SK-N-DZ (cell line): ENCODE measurements at regions not wholly inside any gene's neighbourhood (a gene's known extent, or its start where the extent isn't known, plus 50 kb on each side); places are given as distances from the start of the nearest gene placed in this dataset.
"Not testable (repeated sequence)": the region's sequence is repeated elsewhere in the genome, so short reads cannot be mapped to it uniquely, and the experiment has no call there.

Source experiments
- DNase-seq: peaks from one replicate; pipeline ENCODE4 v3.0.0-alpha.2; 2015; ENCODE audit warnings: low spot score

DNA sequence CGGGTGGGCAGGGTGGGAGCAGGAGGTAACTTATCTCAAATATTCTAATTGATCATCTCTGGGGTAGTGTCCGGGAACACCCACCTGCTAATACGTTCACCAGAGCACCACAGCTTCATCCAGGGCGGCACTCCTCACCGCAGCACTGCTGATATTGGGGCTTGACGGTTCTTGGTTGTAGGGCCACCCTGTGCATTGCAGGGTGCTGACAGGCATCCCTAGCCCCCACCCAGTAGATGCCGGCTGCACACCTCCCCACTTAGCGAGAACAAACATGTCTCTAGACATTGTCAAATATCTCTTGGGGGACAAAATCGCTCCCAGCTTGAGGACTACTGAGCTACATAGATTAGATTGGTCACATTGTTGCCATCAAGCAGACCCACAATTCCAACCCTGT is 73.9 kb upstream of the WASF3 start:
- DNase-seq: no peak

DNA sequence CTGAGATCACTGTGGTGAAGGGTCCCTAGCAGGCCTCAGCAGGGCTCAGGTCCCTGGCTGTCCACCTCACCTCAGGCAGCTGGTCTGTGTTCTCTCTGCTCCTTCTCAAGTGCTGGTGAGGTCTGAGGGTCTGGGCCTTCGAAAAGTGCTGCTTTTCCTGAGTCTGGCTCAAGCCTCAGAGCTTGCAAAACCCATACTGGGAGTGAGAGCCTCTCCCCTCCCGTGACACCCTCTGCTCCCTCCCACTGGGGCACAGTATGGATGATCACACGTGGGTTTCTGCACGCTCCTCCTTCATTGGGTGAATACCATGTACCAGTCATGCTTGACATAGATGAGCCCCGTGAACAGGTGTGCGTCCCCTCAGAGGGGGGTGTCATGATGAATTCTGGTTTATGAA is 73.3 kb upstream of the WASF3 start:
- DNase-seq: no peak

DNA sequence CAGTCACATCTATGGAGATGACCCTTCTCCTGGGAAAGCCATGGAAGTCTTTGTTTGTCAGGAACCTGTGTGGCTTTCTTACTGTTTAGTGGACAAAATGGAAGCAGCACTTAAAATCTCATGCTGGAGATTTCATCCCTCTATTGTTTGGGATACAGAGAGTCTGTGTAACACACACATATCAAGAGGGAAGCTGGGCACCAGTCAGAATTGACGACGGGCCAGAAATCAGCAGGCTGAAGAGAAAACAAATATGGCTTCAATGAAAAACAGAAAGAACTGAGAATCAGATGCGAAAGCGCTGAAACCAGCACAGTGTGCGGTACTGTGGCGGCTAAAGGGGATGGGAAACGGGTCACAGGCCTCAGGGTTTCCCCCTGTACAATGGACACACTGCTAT is 72.2 kb upstream of the WASF3 start:
- DNase-seq: no peak

DNA sequence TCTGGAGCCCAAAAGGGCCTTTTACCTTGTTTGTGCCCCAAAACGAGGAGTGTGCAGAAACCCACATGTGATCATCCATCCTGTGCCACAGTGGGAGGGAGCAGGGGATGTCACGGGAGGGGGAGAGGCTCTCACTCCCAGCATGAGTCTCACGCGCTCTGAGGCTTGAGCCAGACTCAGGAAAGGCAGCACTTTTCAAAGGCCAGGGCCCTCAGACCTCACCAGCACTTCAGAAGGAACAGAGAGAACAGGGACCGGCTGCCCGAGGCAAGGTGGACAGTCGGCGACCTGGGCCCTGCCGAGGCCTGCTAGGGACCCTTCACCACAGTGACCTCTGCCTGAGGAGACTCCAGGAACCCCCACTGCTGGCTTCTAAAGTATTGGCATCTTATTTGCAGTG is 71.7 kb upstream of the WASF3 start:
- no peak for DNase-seq

DNA sequence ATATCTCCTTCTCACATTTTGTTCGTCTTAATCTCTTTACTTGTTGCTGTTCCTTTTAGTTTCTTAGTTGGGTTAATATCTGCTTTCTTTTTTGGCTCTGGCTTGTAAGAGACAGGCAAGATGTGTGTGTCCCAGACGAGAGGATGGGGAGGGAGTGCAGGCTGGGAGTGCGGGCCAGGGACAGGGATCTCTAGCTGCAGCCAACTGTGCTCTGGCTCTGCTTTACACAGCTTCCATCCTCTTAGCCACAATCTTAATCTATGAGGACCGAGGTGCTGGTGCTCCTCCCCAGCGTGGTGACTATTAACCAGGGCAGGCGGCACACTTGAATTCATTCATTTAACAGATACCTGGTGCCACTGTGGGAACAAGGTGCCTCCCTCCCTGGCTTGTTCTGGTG is 70.9 kb upstream of the WASF3 start:
- DNase-seq: no peak

DNA sequence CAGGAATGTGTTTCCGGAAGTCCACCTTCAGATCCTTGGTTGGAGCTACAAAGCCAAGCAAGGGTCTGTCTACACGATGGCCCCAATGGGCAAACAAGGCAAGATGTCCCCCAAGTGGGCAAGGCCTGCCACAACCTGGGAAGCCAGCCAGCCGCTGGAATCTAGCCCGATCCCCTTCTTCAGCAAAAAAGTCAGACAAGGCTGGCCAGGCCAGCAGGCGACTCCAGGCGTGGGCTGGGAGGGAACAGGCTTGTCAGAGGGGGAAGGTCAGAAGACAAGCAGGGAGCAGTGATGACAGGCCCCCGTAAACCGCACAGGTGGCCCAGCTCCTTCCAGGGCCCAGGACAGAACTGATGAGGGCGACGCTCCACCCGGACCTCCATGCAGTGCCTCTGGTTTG is 69.7 kb upstream of the WASF3 start:
- DNase-seq: no peak

DNA sequence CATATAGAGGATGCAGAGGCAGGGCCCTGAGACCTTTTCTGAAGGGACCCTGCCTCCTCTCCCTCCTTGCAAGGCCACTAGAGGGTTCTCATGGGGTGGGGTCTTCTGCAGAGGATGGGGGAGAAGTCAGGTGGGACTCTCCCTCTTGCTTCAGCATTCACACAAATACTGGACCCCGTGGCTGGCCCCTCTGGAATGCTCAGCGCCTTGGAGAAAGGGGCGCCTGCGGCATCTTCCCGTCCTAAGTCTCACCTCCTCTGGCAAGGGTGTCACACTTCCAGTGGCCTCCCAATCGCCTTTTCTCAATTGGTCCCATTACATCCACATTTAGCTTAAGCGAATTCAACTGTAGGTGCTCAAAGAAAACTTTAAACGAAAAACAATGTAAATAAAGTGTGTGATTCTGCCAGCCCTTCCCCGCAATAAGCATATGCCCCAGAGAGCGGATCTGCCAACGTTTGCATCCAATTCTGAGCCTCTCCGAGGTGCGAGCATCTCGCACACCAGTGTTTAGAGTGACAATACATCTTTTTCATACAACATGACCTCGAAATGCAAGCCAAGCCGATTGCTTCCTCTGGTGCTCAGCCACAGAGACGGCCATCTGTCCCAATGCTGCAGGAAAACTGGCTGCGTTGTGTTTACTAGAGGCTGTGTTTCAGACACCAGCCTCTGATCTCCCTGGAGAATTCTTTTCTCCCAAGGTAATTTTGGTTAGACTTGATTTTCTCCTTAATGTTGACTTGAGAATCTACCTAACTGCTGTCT is 69.1 kb upstream of the WASF3 start:
- no peak for DNase-seq

DNA sequence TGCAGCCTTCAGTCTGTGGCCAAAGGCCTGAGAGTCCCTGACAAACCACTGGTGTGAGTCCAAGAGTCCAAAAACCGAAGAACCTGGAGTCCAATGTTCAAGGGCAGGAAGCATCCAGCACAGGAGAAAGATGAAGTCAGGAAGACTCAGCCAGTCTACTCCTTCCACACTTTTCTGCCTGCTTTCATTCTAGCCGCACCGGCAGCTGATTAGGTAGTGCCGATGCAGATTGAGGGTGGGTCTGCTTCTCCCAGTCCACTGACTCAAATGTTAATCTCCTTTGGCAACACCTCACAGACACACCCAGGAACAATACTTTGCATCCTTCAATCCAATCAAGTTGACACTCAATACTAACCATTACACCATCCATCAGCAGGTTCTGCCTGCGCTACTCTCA is 65.2 kb upstream of the WASF3 start:
- not testable (repeated sequence) for DNase-seq

DNA sequence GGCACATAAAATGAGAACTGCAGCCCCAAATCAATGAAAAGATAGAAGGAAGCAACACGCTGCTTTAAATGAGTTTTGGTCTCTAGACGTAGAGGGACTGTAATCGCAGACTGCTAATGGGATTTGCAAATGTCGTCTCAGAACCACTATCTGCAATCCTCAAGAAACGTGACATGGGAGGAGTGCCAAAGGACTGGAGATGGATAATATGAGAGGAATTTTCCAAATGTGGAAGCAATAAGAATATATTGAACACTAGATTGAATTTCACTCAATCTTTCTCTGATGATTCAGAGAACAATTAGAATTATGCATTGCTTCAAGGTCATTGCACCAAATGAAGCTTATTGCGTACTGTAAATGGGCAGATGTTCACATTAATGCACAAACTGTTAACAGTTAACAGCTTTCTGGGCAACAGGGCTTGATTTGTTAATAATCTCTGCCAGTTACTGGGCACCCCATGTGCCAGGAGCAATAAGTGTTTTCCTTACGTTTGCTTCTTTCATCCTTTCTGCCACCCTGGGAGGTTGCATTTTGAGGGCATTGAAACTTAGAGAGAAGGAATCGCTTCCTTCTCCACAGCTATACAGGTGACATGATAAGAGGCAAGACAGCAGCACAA is 62.8 kb upstream of the WASF3 start:
- DNase-seq: no peak

DNA sequence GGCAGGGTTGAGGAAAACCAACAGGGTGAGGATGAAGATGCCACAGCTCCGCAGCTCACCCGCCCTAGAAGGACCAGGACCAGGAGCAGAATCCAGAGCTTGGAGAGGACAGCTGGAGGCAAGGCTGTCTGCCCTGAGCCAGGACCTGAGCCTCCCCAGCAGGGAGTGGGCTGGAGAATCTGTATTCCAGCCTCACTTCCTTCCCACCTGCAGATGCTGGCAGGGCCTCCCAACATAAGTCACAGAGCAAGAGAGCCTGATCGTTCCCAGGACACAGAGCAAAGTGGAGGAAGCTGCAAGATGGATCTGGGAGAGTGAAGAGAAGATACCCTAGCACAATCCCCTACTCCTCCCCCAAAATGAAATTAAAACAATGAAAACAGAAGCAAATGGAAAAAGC is 61.7 kb upstream of the WASF3 start:
- no peak for DNase-seq

DNA sequence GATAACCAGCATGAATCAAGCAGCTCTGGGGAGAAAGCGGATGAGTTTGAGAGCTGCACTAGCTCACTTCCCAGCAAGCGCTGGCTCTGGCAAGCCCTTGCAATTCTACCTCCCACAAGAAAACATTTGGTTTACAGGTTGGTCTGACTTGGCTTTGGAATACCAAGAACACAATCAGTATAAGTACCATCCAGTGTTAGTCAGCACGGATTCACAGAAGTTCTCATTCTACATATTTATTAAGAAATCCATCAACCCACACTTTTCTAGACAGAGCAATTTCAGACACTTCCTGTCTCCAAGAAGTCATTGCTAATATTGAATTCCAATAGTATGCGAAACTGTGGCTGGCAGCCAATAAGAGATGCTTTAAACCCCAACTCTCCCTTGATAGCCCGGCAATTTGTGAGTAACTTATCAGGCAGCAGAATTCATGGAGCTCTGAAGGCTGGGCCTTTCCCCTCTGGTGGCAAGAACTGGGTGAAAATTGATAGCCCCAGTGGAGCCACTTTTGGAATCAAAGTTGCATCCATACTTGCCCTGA is 59.4 kb upstream of the WASF3 start:
- DNase-seq: no peak

DNA sequence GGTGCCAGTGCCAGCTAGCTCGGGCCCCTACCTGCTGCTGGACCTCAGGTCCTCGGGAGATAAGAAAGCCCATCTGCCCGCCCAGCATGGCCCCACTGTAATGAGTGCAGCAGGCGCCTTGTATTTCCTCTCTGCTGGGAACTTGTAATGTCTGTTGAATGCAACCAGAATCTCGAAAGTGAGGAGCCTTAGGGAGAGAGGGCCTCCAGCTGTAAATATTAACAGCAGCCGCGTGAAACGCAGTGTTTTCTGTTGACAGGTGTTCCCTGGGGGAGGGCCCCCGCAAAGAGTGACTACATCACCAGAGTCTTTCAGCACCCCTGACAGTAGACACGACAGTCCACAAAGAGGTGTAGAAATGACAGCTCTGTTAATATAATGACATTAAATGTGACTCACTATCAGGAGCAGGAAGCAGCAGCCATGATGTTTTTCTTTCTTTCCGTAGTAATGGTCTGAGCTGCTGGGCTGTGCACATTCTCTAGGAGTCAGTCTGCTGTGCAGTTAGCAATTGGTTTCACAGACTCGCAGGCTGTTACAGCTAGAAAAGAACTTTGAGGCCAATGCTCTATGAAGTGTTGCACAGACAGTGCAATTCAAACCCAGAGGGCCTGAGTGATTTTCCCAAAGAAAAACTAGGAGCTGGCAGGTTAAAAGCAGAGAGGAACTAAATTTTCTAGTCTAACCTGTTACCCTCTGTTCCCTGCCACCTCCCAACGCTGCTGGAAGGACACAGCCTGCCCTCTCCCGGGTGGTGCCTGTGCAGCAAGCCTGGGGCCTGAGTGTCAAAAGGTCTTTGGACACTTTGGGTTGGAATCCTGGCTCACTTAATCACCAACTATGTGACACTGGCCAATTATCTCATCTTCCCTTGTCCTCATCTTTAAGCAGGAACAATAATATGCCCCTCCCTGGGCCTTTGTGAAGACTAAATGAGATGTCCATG is 58.6 kb upstream of the WASF3 start:
- DNase-seq: no peak

DNA sequence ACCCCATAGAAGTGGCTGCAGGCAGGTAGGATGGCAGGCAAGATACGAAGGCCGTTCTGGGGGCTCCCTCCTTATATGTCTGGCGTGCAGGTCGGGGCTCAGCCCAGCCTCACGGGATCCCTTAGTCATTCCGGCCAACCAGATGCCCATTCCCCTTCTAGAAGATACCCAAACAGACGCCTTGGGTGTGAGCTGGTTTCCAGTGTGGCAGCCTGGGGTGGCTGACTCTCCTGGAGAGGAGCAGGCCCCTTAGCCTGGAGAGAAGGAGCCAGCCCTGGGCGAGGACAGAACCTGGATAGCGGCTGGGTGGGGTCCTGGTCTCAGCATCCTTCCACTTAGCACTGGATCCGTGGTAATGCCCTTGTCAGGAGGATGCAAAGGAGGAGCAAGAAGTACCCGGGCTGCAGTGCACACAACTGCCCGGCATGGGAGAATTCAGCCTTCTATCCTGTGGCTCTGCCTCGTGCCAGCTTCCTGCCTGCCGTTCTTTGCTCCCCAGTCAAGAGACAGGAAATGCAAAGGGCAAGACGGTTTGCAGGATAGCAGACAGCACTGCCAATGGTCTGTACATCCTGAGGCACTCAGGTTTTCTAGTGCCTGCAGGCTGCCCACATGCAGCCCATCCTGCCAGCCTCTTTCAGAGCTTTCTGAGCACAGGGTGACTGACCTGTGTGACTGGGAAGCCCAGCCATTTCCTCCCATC is 56.7 kb upstream of the WASF3 start:
- DNase-seq: no peak

DNA sequence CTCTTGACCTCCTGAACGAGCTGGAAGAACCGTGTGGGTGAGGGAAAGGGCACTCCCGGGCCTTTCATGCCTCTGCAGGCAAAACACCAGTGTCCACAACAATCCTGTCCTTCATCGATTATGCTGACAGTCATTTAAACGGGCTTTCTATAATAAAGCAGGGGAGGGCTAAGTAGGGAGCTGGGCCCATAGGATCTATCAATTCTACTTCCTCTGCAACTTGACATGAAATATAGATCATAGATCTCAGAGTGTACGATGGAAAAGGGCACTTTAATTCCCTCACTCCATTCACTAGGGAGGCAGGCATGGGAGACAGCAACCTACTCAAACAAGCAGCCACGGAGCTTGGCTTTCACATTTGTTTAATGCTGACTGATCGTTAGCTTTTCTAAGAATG is 55.8 kb upstream of the WASF3 start:
- no peak for DNase-seq

DNA sequence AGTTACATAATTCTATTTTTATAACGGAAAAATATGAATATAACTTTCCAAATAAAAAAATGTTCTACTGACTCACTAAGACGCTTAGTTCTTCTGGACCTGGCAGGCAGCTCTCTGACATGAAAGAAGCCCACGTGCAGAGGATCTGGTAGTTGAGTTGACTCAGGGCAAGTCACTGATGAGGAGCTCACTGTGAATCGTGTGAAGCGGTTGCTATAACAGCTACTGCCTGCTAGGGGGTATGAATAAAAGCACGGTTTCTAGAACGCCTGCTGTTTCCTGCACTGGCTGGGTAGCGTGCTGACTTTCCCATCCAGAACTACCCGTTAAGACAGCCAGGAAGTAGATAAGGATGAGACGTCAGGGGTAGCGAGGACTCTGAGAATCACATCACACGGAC is 54.7 kb upstream of the WASF3 start:
- DNase-seq: peak; percentile 46

DNA sequence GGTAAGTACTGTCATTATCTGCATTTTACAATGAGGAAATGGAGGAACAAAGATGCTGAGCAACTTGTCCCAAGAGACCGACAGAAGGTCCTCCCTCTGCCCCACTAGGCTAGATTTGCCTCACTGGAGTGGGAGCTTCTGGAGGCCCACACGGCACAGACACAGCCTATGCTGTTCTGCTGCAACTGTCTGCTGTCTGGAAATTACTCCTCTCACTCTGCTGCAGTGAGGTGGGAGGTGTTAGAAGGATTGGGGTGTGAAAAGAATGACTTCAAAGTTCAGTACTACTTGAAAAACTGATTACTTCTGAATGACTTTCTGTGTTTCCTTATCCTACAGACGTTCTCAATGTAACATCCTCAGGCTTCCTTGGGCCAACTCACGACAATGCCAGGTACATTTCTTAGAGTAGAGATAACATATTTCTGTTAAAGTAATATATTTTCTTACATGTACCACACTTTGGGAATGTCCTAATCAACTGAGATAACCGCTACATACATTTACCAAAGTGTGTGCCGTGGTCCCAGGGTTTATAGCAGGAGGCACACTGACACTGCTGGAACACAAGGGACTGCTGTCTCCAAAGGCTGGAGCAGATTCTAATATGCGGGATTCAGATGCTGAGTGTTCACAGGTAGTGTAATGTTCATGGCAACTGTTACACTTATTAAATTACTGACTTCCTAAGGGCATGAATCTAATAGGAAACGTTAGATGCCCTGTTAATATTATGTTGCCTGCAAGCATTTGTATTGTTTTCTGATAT is 53.5 kb upstream of the WASF3 start:
- DNase-seq: no peak
